GM23248 (cell line): ENCODE measurements at regions not wholly inside any gene's neighbourhood (a gene's known extent, or its start where the extent isn't known, plus 50 kb on each side); places are given as distances from the start of the nearest gene placed in this dataset.

Experiments
- EZH2 ChIP-seq: fragments of 200-600 bp; sonication (generic); IDR thresholded peaks from 2 replicates; pipeline ENCODE4 v1.6.1; 2018; ENCODE audit warnings: antibody characterized with exemption, mild to moderate bottlenecking; ENCODE audit not compliant: insufficient read depth, poor library complexity, severe bottlenecking
- EZH2phosphoT487 ChIP-seq: fragments of 200-600 bp; sonication (generic); IDR thresholded peaks from 2 replicates; pipeline ENCODE4 v1.6.1; 2018; ENCODE audit warnings: antibody characterized with exemption, moderate library complexity, mild to moderate bottlenecking, low read depth; ENCODE audit not compliant: insufficient read depth

- no peak for TF ChIP-seq EZH2
- no peak for TF ChIP-seq EZH2phosphoT487
Measured at GRCh38 chr1:5649795-5650194, 342.4 kb downstream of the NPHP4 start.
